ENCODE measurements at regions not wholly inside any gene's neighbourhood (a gene's known extent, or its start where the extent isn't known, plus 50 kb on each side); places are given as distances from the start of the nearest gene placed in this dataset.

GRCh38 chr2:76544901-76545300 is 834.2 kb upstream of the GCFC2 start:
- no peak overlapping the region for H4K8ac ChIP-seq (ENCODE audit: low read depth, low read length)
- no peak overlapping the region for H2AK5ac ChIP-seq (ENCODE audit: low read depth, low read length)
- H3K36me3 ChIP-seq (replicated peaks in 1 of 2; ENCODE audit: control insufficient read depth in 2 of 2, insufficient read depth in 2 of 2, low read length in 2 of 2), result no peaks in the 10 kb centered on the region
- no peak overlapping the region for H3K4ac ChIP-seq (ENCODE audit: low read length)
- no peaks in the 10 kb centered on the region for H3K4me1 ChIP-seq (ENCODE audit: control insufficient read depth in 2 of 2, insufficient read depth in 1 of 2, low read depth in 1 of 2, low read length in 2 of 2)
- H3K23ac ChIP-seq (ENCODE audit: low read depth, low read length, poor library complexity), result no peak overlapping the region
- H3K14ac ChIP-seq (ENCODE audit: low read length), result no peak overlapping the region
- no peak overlapping the region for H2AFZ ChIP-seq (ENCODE audit: low read length)
- H3K27me3 ChIP-seq (ENCODE audit: control insufficient read depth in 3 of 3, insufficient read depth in 3 of 3, low read depth in 1 of 3, low read length in 3 of 3), result no peaks in the 10 kb centered on the region
- no peak overlapping the region for H2BK5ac ChIP-seq (ENCODE audit: low read length)
- no peak for DNase-seq (ENCODE audit: low spot score)
- no peak overlapping the region for H4K91ac ChIP-seq (ENCODE audit: low read depth, low read length, poor library complexity)
- H2BK12ac ChIP-seq (ENCODE audit: low read length), result no peak overlapping the region
- H3K9ac ChIP-seq (ENCODE audit: low read depth, low read length, poor library complexity), result no peak overlapping the region
- WGBS, 2 donors (ENCODE audit: extremely low coverage in 2 of 2, insufficient read length in 2 of 2, insufficient replicate concordance in 1 of 2), result no CpG with 5 or more reads among the region's 3 CpGs
- H3K27ac ChIP-seq (replicated peaks; ENCODE audit: low read length), result no peak overlapping the region
- no peak overlapping the region for H3K18ac ChIP-seq (ENCODE audit: low read length)
- H3K4me3 ChIP-seq (ENCODE audit: low read length in 2 of 2), result no peak overlapping the region
- H3K9me3 ChIP-seq (replicated peaks in 1 of 2; ENCODE audit: control insufficient read depth in 2 of 2, insufficient read depth in 1 of 2, low read depth in 1 of 2, low read length in 2 of 2), result no peaks in the 10 kb centered on the region
- H2BK15ac ChIP-seq (ENCODE audit: low read length), result no peak overlapping the region
- no peak overlapping the region for H3K4me2 ChIP-seq (ENCODE audit: insufficient read depth, low read length, poor library complexity, severe bottlenecking)
- H2BK120ac ChIP-seq (ENCODE audit: low read depth, low read length), result no peak overlapping the region
- H3K79me1 ChIP-seq (ENCODE audit: low read depth, low read length), result no peaks in the 10 kb centered on the region

GRCh38 chr2:76517574-76517909 is 806.8 kb upstream of the GCFC2 start:
- Histone ChIP-seq H3K79me1 (ENCODE audit: low read depth, low read length) (no peaks in the 10 kb centered on the region), H2BK15ac (ENCODE audit: low read length) (no peak overlapping the region), H3K27ac (replicated peaks; ENCODE audit: low read length) (no peak overlapping the region), H3K9me3 (replicated peaks in 1 of 2; ENCODE audit: control insufficient read depth in 2 of 2, insufficient read depth in 1 of 2, low read depth in 1 of 2, low read length in 2 of 2) (peaks cover 0 to 2% of the 10 kb centered on the region in 2 donors), H3K4me1 (ENCODE audit: control insufficient read depth in 2 of 2, insufficient read depth in 1 of 2, low read depth in 1 of 2, low read length in 2 of 2) (no peaks in the 10 kb centered on the region), H2BK120ac (ENCODE audit: low read depth, low read length) (no peak overlapping the region), H2BK5ac (ENCODE audit: low read length) (no peak overlapping the region), H3K4ac (ENCODE audit: low read length) (no peak overlapping the region), H3K9ac (ENCODE audit: low read depth, low read length, poor library complexity) (no peak overlapping the region), H3K14ac (ENCODE audit: low read length) (no peak overlapping the region), H3K4me2 (ENCODE audit: insufficient read depth, low read length, poor library complexity, severe bottlenecking) (no peak overlapping the region), H4K91ac (ENCODE audit: low read depth, low read length, poor library complexity) (no peak overlapping the region), H4K8ac (ENCODE audit: low read depth, low read length) (no peak overlapping the region), H3K18ac (ENCODE audit: low read length) (no peak overlapping the region), H2BK12ac (ENCODE audit: low read length) (no peak overlapping the region), H3K36me3 (replicated peaks in 1 of 2; ENCODE audit: control insufficient read depth in 2 of 2, insufficient read depth in 2 of 2, low read length in 2 of 2) (no peaks in the 10 kb centered on the region), H2AFZ (ENCODE audit: low read length) (no peak overlapping the region), H3K27me3 (ENCODE audit: control insufficient read depth in 3 of 3, insufficient read depth in 3 of 3, low read depth in 1 of 3, low read length in 3 of 3) (no peaks in the 10 kb centered on the region), H3K23ac (ENCODE audit: low read depth, low read length, poor library complexity) (no peak overlapping the region), H3K4me3 (ENCODE audit: low read length in 2 of 2) (no peak overlapping the region), H2AK5ac (ENCODE audit: low read depth, low read length) (no peak overlapping the region)
- WGBS, 2 donors (ENCODE audit: extremely low coverage in 2 of 2, insufficient read length in 2 of 2, insufficient replicate concordance in 1 of 2), result no CpG with 5 or more reads among the region's 3 CpGs
- no peak for DNase-seq (ENCODE audit: low spot score)

GRCh38 chr2:76516861-76517573 is 806.3 kb upstream of the GCFC2 start:
- no peak overlapping the region for H2AK5ac ChIP-seq (ENCODE audit: low read depth, low read length)
- H2AFZ ChIP-seq (ENCODE audit: low read length), result no peak overlapping the region
- no peak for DNase-seq (ENCODE audit: low spot score)
- H4K8ac ChIP-seq (ENCODE audit: low read depth, low read length), result no peak overlapping the region
- no peak overlapping the region for H3K4me2 ChIP-seq (ENCODE audit: insufficient read depth, low read length, poor library complexity, severe bottlenecking)
- no peak overlapping the region for H2BK5ac ChIP-seq (ENCODE audit: low read length)
- no peak overlapping the region for H2BK12ac ChIP-seq (ENCODE audit: low read length)
- H2BK15ac ChIP-seq (ENCODE audit: low read length), result no peak overlapping the region
- H3K79me1 ChIP-seq (ENCODE audit: low read depth, low read length), result no peaks in the 10 kb centered on the region
- no peak overlapping the region for H3K4me3 ChIP-seq (ENCODE audit: low read length in 2 of 2)
- no peak overlapping the region for H3K14ac ChIP-seq (ENCODE audit: low read length)
- no peak overlapping the region for H3K27ac ChIP-seq (replicated peaks; ENCODE audit: low read length)
- no peaks in the 10 kb centered on the region for H3K4me1 ChIP-seq (ENCODE audit: control insufficient read depth in 2 of 2, insufficient read depth in 1 of 2, low read depth in 1 of 2, low read length in 2 of 2)
- H2BK120ac ChIP-seq (ENCODE audit: low read depth, low read length), result no peak overlapping the region
- no peak overlapping the region for H4K91ac ChIP-seq (ENCODE audit: low read depth, low read length, poor library complexity)
- H3K27me3 ChIP-seq (ENCODE audit: control insufficient read depth in 3 of 3, insufficient read depth in 3 of 3, low read depth in 1 of 3, low read length in 3 of 3), result no peaks in the 10 kb centered on the region
- no peak overlapping the region for H3K23ac ChIP-seq (ENCODE audit: low read depth, low read length, poor library complexity)
- no peak overlapping the region for H3K18ac ChIP-seq (ENCODE audit: low read length)
- WGBS, 2 donors (ENCODE audit: extremely low coverage in 2 of 2, insufficient read length in 2 of 2, insufficient replicate concordance in 1 of 2), result no CpG with 5 or more reads among the region's 1 CpG
- H3K4ac ChIP-seq (ENCODE audit: low read length), result no peak overlapping the region
- H3K9me3 ChIP-seq (replicated peaks in 1 of 2; ENCODE audit: control insufficient read depth in 2 of 2, insufficient read depth in 1 of 2, low read depth in 1 of 2, low read length in 2 of 2), result peaks cover 0 to 2% of the 10 kb centered on the region in 2 donors
- no peaks in the 10 kb centered on the region for H3K36me3 ChIP-seq (replicated peaks in 1 of 2; ENCODE audit: control insufficient read depth in 2 of 2, insufficient read depth in 2 of 2, low read length in 2 of 2)
- no peak overlapping the region for H3K9ac ChIP-seq (ENCODE audit: low read depth, low read length, poor library complexity)

- Histone ChIP-seq H3K27ac (replicated peaks; ENCODE audit: low read length) (no peak overlapping the region), H2BK120ac (ENCODE audit: low read depth, low read length) (no peak overlapping the region), H3K4me1 (ENCODE audit: control insufficient read depth in 2 of 2, insufficient read depth in 1 of 2, low read depth in 1 of 2, low read length in 2 of 2) (no peaks in the 10 kb centered on the region), H2BK12ac (ENCODE audit: low read length) (no peak overlapping the region), H3K4me2 (ENCODE audit: insufficient read depth, low read length, poor library complexity, severe bottlenecking) (no peak overlapping the region), H3K4me3 (ENCODE audit: low read length in 2 of 2) (no peak overlapping the region), H2BK15ac (ENCODE audit: low read length) (no peak overlapping the region), H3K36me3 (replicated peaks in 1 of 2; ENCODE audit: control insufficient read depth in 2 of 2, insufficient read depth in 2 of 2, low read length in 2 of 2) (no peaks in the 10 kb centered on the region), H4K8ac (ENCODE audit: low read depth, low read length) (no peak overlapping the region), H2AK5ac (ENCODE audit: low read depth, low read length) (no peak overlapping the region), H3K27me3 (ENCODE audit: control insufficient read depth in 3 of 3, insufficient read depth in 3 of 3, low read depth in 1 of 3, low read length in 3 of 3) (no peaks in the 10 kb centered on the region), H2AFZ (ENCODE audit: low read length) (no peak overlapping the region), H3K9ac (ENCODE audit: low read depth, low read length, poor library complexity) (no peak overlapping the region), H3K18ac (ENCODE audit: low read length) (no peak overlapping the region), H4K91ac (ENCODE audit: low read depth, low read length, poor library complexity) (no peak overlapping the region), H3K14ac (ENCODE audit: low read length) (no peak overlapping the region), H3K79me1 (ENCODE audit: low read depth, low read length) (no peaks in the 10 kb centered on the region), H3K23ac (ENCODE audit: low read depth, low read length, poor library complexity) (no peak overlapping the region), H3K4ac (ENCODE audit: low read length) (no peak overlapping the region), H2BK5ac (ENCODE audit: low read length) (no peak overlapping the region), H3K9me3 (replicated peaks in 1 of 2; ENCODE audit: control insufficient read depth in 2 of 2, insufficient read depth in 1 of 2, low read depth in 1 of 2, low read length in 2 of 2) (no peaks in the 10 kb centered on the region)
- WGBS, 2 donors (ENCODE audit: extremely low coverage in 2 of 2, insufficient read length in 2 of 2, insufficient replicate concordance in 1 of 2), result no CpG with 5 or more reads among the region's 4 CpGs
- no peak for DNase-seq (ENCODE audit: low spot score)
Observed at GRCh38 chr2:76512201-76512820, 801.6 kb upstream of the GCFC2 start.

Data from neuronal stem cell (in vitro differentiated cells).